HepG2 (cell line): ENCODE measurements at regions not wholly inside any gene's neighbourhood (a gene's known extent, or its start where the extent isn't known, plus 50 kb on each side); places are given as distances from the start of the nearest gene placed in this dataset.

Source experiments
- ATAC-seq: fragments of 200-7000 bp; cut with Tn5 transposase; 3 replicates; pipeline ENCODE4 v1.9.1; 2020; ENCODE audit warnings: mild to moderate bottlenecking, moderate library complexity
- BruUV-seq: library from RNA; stranded (reverse); fragments of 400-500 nt; replicated peaks from 2 replicates; lab custom pipeline; 2021; lab: Mats Ljungman, UMichigan
- CTCF ChIA-PET: fragments of 300-600 bp; formaldehyde crosslinking; extraction: SDS; loops from one replicate; lab custom pipeline; 2021; ENCODE audit warnings: low total read pairs, inconsistent platforms, low intra/inter-chr PET ratio; lab: Yijun Ruan, JAX
- POLR2A ChIA-PET: fragments of 350-600 bp; sonication (Branson Sonifier 250); formaldehyde crosslinking; loops from one replicate; lab custom pipeline; 2020; ENCODE audit warnings: antibody characterized with exemption, inconsistent platforms; lab: Yijun Ruan, JAX
- DNase-seq: peaks from one replicate; pipeline ENCODE4 v3.0.0-alpha.2; 2015; ENCODE audit warnings: low spot score
- FAIRE-seq: peaks from 3 replicates; lab custom pipeline; 2011; peaks lifted over from hg19 to GRCh38; lab: Jason Lieb, UNC
- H2AFZ ChIP-seq: one replicate; pipeline ENCODE4 v1.6.1; 2011; ENCODE audit warnings: low read length, inconsistent platforms
- H3K27ac ChIP-seq: fragments of 300-600 bp; 3 replicates; pipeline ENCODE4 v1.8.0; 2011; ENCODE audit warnings: mixed run types, mild to moderate bottlenecking, mixed read lengths, low read length, inconsistent platforms; ENCODE audit not compliant: insufficient read depth; ENCODE audit errors: extremely low read length
- H3K27me3 ChIP-seq, 2 experiments: fragments of 200-600 bp in 1 of 2; 2 replicates in 1 of 2; 3 replicates in 1 of 2; pipeline versions ENCODE4 v1.6.0 to v1.8.0; 2011; ENCODE audit warnings: low read length in 2 of 2, mild to moderate bottlenecking in 2 of 2, moderate library complexity in 2 of 2, inconsistent platforms in 1 of 2; ENCODE audit not compliant: insufficient read depth in 2 of 2, control insufficient read depth in 1 of 2
- H3K36me3 ChIP-seq, 2 experiments: fragments of 200-600 bp in 1 of 2; replicated peaks in 1 of 2; 2 replicates in 1 of 2; 3 replicates in 1 of 2; pipeline versions ENCODE4 v1.5.1 to v1.8.0; 2011; ENCODE audit warnings: low read length in 2 of 2, inconsistent platforms in 1 of 2; ENCODE audit not compliant: insufficient read depth in 2 of 2, control insufficient read depth in 1 of 2
- H3K4me1 ChIP-seq: 2 replicates; pipeline ENCODE4 v1.5.1; 2012; ENCODE audit warnings: low read length, inconsistent platforms; ENCODE audit not compliant: insufficient read depth
- H3K4me2 ChIP-seq: 2 replicates; pipeline ENCODE4 v1.6.0; 2011; ENCODE audit warnings: low read depth, low read length, inconsistent platforms
- H3K4me3 ChIP-seq, 3 experiments: fragments of 200-600 bp in 1 of 3; sonication (generic), shearing (Covaris generic) in 1 of 3; replicated peaks in 1 of 3; 2 replicates each; pipeline ENCODE4 v1.5.1; 2011 to 2016; ENCODE audit warnings: low read length in 3 of 3, inconsistent platforms in 2 of 3, low read depth in 2 of 3, mild to moderate bottlenecking in 2 of 3, control low read depth in 1 of 3, mixed read lengths in 1 of 3; ENCODE audit not compliant: insufficient read depth in 1 of 3
- H3K79me2 ChIP-seq: one replicate; pipeline ENCODE4 v1.6.1; 2011; ENCODE audit warnings: low read length, inconsistent platforms; ENCODE audit not compliant: insufficient read depth
- H3K9ac ChIP-seq: 2 replicates; pipeline ENCODE4 v1.6.0; 2011; ENCODE audit warnings: mild to moderate bottlenecking, low read depth, low read length, inconsistent platforms; ENCODE audit not compliant: insufficient read depth
- H3K9me3 ChIP-seq: 2 replicates; pipeline ENCODE4 v1.5.1; 2012; ENCODE audit warnings: mild to moderate bottlenecking, low read length
- H4K20me1 ChIP-seq: 2 replicates; pipeline ENCODE4 v1.6.0; 2011; ENCODE audit warnings: inconsistent platforms, mild to moderate bottlenecking, low read length, moderate library complexity; ENCODE audit not compliant: insufficient read depth
- HNF4G ChIP-seq, 2 experiments: sonication (generic) in 1 of 2; formaldehyde crosslinking in 1 of 2; IDR thresholded peaks; 2 replicates each; pipeline versions ENCODE4 v1.4.0 to v1.6.1; 2011 to 2020; ENCODE audit warnings: borderline replicate concordance in 2 of 2, low read depth in 2 of 2, mild to moderate bottlenecking in 2 of 2, low read length in 1 of 2, missing genetic modification reagents in 1 of 2, moderate library complexity in 1 of 2
- SMC3 ChIP-seq: IDR thresholded peaks from 2 replicates; pipeline ENCODE4 v1.6.1; 2011; ENCODE audit warnings: low read length, improper control_type of control experiment
- TFE3 ChIP-seq: IDR thresholded peaks from 2 replicates; pipeline ENCODE4 v1.6.1; 2016
- ZNF512B ChIP-seq: sonication (generic); formaldehyde crosslinking; IDR thresholded peaks from 2 replicates; pipeline ENCODE4 v1.5.1; 2020; ENCODE audit warnings: missing genetic modification reagents, mild to moderate bottlenecking, borderline replicate concordance
- ZNF580 ChIP-seq: IDR thresholded peaks from 2 replicates; pipeline ENCODE4 v1.6.1; 2016; ENCODE audit warnings: low read depth, borderline replicate concordance
- WGBS: methylation state at CpG from one replicate; pipeline ENCODE4 v1.1.6; 2017; ENCODE audit warnings: low lambda C conversion rate; 5-methylcytosine and 5-hydroxymethylcytosine counted together
- in situ Hi-C: cut with HindIII; loops from 2 replicates; pipeline ENCODE4 v1.10.0; 2017; ENCODE audit warnings: low pct_unique_long_range_greater_than_20kb; ENCODE audit not compliant: extremely low pct_ligation_motif_present
- intact Hi-C: fragments of 100-400 bp; cut with micrococcal nuclease; formaldehyde crosslinking; loops from one replicate; pipeline ENCODE4 v1.10.0; 2022; ENCODE audit not compliant: unreplicated experiment

GRCh38 chr6:156407334-156407733 is 369.8 kb upstream of the ARID1B start:
- WGBS, result 3% methylated on average over 3 of the region's 3 CpGs
- no TSS peak for BruUV-seq
- Histone ChIP-seq H3K4me1 (no peaks in the 10 kb centered on the region), H3K27me3 (no peaks in the 10 kb centered on the region), H3K36me3 (no peaks in the 10 kb centered on the region), H4K20me1 (no peaks in the 10 kb centered on the region), H3K4me2 (no peak overlapping the region), H3K9me3 (no peaks in the 10 kb centered on the region), H2AFZ (no peak overlapping the region), H3K4me3 (no peak overlapping the region), H3K9ac (no peak overlapping the region), H3K79me2 (no peaks in the 10 kb centered on the region), H3K27ac (no peak overlapping the region)
- ATAC-seq, result no peak
- ChIA-PET POLR2A (no interaction called here), CTCF (no interaction called here)
- FAIRE-seq, result no peak
- no peak for DNase-seq
- TF ChIP-seq TFE3 (CRISPR knock-in tag) (no peak), ZNF512B (CRISPR knock-in tag) (no peak)
- intact Hi-C loops, result no loop called here
- in situ Hi-C loops, result no loop called here

GRCh38 chr6:156406688-156407087 is 370.5 kb upstream of the ARID1B start:
- Histone ChIP-seq H3K4me2 (no peak overlapping the region), H3K4me3 (no peak overlapping the region), H3K9ac (no peak overlapping the region), H3K27me3 (no peaks in the 10 kb centered on the region), H3K36me3 (no peaks in the 10 kb centered on the region), H3K27ac (no peak overlapping the region), H3K79me2 (no peaks in the 10 kb centered on the region), H4K20me1 (no peaks in the 10 kb centered on the region), H3K4me1 (no peaks in the 10 kb centered on the region), H3K9me3 (no peaks in the 10 kb centered on the region), H2AFZ (no peak overlapping the region)
- TF ChIP-seq ZNF580 (no peak), HNF4G (IDR thresholded peaks at IDR 0.05; ENCODE audit: borderline replicate concordance, low read depth, low read length) (no peak), HNF4G (CRISPR knock-in tag; IDR thresholded peaks at IDR 0.05; ENCODE audit: borderline replicate concordance, low read depth) (no peak), SMC3 (no peak)
- ATAC-seq (no peak), DNase-seq (no peak), FAIRE-seq (no peak)
- BruUV-seq, result no TSS peak
- 3% methylated on average over 2 of the region's 2 CpGs for WGBS
- POLR2A ChIA-PET, result no interaction called here
- in situ Hi-C loops, result no loop called here
- CTCF ChIA-PET, result no interaction called here
- intact Hi-C loops, result no loop called here
